ENCODE measurements at regions not wholly inside any gene's neighbourhood (a gene's known extent, or its start where the extent isn't known, plus 50 kb on each side); places are given as distances from the start of the nearest gene placed in this dataset.
"Not testable (repeated sequence)": the region's sequence is repeated elsewhere in the genome, so short reads cannot be mapped to it uniquely, and the experiment has no call there.

DNA sequence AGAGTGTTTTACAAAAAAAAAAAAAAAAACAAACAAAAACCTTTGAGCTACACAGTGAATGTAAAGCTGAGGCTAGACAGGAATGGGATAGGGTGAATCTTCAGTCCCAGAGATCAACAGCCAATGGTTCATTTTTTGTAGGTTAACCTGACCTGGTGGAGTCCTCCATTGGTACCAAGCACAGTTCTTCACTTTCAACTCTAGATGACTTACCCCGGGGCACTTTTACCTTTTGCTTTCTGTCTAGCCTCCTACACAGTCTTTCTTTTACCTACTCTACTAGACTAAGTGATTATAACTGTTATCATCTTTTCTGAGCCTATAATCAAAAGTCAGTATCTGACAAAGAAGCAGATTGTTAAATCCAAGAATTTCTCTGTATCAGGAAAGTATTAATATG lies 50.9 kb downstream of the ANXA2R start:
- TF ChIP-seq, protein P1, sequence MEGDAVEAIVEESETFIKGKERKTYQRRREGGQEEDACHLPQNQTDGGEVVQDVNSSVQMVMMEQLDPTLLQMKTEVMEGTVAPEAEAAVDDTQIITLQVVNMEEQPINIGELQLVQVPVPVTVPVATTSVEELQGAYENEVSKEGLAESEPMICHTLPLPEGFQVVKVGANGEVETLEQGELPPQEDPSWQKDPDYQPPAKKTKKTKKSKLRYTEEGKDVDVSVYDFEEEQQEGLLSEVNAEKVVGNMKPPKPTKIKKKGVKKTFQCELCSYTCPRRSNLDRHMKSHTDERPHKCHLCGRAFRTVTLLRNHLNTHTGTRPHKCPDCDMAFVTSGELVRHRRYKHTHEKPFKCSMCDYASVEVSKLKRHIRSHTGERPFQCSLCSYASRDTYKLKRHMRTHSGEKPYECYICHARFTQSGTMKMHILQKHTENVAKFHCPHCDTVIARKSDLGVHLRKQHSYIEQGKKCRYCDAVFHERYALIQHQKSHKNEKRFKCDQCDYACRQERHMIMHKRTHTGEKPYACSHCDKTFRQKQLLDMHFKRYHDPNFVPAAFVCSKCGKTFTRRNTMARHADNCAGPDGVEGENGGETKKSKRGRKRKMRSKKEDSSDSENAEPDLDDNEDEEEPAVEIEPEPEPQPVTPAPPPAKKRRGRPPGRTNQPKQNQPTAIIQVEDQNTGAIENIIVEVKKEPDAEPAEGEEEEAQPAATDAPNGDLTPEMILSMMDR (conservative IDR thresholded peaks at IDR 0.05; ENCODE audit: low read depth) = no peak
- no peak for DNase-seq (ENCODE audit: low spot score)
- H3K27ac ChIP-seq = no peak overlapping the region
- CTCF ChIA-PET = no interaction called here
- POLR2A ChIA-PET (ENCODE audit: low non-redundant PET) = interaction anchor here (0.6 kb wide), 2 partner anchors 36 to 87 kb away, joined by 5 read pairs; no protein-coding TSS in a partner anchor

DNA sequence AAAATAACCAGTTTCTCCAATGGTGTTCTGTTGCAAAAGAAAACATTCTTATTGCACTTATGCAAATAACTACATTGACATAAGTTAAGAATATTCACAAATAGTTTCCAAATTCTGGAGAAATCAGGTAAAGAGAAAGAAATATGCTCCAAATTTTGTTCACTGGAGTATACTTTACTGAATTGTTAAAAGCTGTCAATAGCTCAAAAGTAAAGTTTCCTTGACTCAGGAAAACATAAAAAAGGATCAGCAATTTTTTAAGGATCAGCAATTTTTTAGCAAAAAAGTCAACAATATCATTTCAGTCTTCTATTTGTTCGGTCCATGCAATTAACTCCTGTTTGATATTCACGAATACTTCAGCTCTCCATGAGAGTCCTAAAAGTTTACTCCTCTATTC lies 51.6 kb downstream of the ANXA2R start:
- POLR2A ChIA-PET (ENCODE audit: low non-redundant PET) = no interaction called here
- TF ChIP-seq, protein P1 (conservative IDR thresholded peaks at IDR 0.05; ENCODE audit: low read depth) = no peak

DNA sequence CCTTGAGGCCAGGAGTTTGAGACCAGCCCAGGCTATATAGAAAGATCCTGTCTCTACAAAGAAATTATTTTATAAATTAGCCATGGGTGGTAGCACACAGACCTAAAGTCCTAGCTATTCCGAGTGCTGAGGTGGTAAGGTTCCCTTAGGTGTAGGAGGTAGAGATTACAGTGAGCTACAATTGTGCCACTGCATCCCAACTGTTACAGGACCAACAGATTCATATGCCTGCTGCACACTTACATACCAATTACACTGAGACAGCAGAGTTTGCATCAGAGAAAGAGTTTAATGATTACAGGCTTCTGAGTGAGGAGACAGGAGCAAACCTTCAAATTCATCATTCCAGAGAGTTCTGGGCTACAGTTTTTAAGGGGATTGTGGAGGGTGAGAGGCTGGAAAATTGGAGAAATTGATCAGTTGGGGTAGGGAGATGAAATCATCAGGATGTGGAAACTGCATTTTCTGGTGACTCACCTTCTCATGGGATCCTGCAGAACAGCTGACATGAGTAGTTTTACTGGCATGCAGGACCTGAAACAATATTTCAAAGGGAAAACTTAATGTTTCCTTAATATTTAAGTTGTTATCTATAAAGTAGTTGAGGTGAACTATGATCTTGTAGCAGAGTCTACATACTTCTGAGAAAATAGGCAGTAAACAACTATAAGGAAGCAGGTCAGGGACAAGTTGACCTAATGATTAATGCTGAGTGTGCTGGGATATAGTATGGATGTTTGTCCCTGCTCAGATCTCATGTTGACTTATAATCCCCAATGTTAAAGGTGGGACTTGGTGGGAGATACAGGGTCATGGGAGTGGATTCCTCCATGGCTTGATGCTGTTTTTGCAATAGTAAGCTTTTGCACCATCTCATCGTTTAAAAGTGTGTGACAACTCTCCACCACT lies 54.7 kb downstream of the ANXA2R start:
- peak; percentile 68 for DNase-seq (ENCODE audit: low spot score)
- no peak overlapping the region for H3K27ac ChIP-seq
- TF ChIP-seq, protein P1 (conservative IDR thresholded peaks at IDR 0.05; ENCODE audit: low read depth) = no peak
- ChIA-PET CTCF (no interaction called here), POLR2A (ENCODE audit: low non-redundant PET) (interaction anchor here (1.1 kb wide), 1 partner anchor 8 kb away, joined by 7 read pairs; no protein-coding TSS in a partner anchor)

More for the DNA sequence above, 51.6 kb downstream of the ANXA2R start:
- DNase-seq (ENCODE audit: low spot score) = no peak
- no peak overlapping the region for H3K27ac ChIP-seq
- CTCF ChIA-PET = no interaction called here

DNA sequence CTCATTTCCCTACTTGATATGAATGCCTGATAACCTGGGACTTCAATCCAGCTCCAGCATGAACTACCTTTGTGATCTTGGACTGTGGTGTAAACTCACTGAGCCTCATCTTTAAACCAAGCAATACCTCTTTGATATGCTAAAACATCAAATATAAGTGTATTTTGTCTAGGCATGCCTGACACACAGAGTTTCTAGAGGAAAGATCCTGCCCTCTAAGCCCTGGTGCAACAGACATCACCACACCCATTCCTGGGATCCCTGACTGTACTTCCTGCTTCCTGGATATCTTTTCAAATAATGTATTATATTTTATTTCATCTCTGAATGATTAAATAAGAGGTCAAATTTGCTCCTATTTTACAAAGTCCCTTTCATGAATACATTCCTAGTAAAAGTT lies 55.8 kb downstream of the ANXA2R start:
- TF ChIP-seq, protein P1 (conservative IDR thresholded peaks at IDR 0.05; ENCODE audit: low read depth) = no peak
- DNase-seq (ENCODE audit: low spot score) = peak; percentile 63
- ChIA-PET POLR2A (ENCODE audit: low non-redundant PET) (interaction anchor here (1.1 kb wide), 1 partner anchor 9 kb away, joined by 7 read pairs; no protein-coding TSS in a partner anchor), CTCF (interaction anchor here (1.0 kb wide), 1 partner anchor 23 kb away, joined by 3 read pairs; no protein-coding TSS in a partner anchor)
- peak overlapping the region; percentile 92 for H3K27ac ChIP-seq

DNA sequence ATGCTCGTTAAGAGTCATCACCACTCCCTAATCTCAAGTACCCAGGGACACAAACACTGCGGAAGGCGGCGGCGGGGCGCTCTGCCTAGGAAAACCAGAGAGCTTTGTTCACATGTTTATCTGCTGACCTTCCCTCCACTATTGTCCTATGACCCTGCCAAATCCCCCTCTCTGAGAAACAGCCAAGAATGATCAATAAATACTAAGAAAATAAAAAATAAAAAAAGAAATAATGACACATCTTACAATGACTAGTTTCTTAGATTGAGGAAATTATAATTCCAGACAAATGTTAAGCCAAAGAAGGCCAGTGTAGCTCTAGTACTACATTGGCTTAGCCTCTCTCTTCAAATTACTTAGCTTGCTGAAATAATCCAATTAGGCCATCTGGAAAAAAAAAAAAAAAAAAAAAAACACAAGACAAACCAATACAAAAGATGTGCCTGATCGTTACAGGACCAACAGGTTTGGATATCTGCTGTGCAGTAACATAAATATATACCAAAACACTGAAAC lies 58.0 kb downstream of the ANXA2R start:
- TF ChIP-seq, protein P1 (conservative IDR thresholded peaks at IDR 0.05; ENCODE audit: low read depth) = no peak
- ChIA-PET POLR2A (ENCODE audit: low non-redundant PET) (interaction anchor here (0.7 kb wide), 1 partner anchor 79 kb away, joined by 3 read pairs; no protein-coding TSS in a partner anchor), CTCF (no interaction called here)
- H3K27ac ChIP-seq = no peak overlapping the region; the same call in 1 of the 2 replicates
- no peak for DNase-seq (ENCODE audit: low spot score)

DNA sequence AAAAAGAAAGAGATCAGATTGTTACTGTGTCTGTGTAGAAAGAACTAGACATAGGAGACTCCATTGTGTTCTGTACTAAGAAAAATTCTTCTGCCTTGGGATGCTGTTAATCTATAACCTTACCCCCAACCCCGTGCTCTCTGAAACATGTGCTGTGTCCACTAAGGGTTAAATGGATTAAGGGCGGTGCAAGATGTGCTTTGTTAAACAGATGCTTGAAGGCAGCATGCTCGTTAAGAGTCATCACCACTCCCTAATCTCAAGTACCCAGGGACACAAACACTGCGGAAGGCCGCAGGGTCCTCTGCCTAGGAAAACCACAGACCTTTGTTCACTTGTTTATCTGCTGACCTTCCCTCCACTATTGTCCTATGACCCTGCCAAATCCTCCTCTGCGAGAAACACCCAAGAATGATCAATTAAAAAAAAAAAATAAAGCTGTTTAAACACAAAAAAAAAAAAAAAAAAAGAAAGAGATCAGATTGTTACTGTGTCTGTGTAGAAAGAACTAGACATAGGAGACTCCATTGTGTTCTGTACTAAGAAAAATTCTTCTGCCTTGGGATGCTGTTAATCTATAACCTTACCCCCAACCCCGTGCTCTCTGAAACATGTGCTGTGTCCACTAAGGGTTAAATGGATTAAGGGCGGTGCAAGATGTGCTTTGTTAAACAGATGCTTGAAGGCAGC lies 58.6 kb downstream of the ANXA2R start:
- POLR2A ChIA-PET (ENCODE audit: low non-redundant PET) = interaction anchor here (0.7 kb wide), 1 partner anchor 78 kb away, joined by 3 read pairs; no protein-coding TSS in a partner anchor
- H3K27ac ChIP-seq; DNase-seq (ENCODE audit: low spot score); CTCF ChIA-PET: not testable (repeated sequence)

DNA sequence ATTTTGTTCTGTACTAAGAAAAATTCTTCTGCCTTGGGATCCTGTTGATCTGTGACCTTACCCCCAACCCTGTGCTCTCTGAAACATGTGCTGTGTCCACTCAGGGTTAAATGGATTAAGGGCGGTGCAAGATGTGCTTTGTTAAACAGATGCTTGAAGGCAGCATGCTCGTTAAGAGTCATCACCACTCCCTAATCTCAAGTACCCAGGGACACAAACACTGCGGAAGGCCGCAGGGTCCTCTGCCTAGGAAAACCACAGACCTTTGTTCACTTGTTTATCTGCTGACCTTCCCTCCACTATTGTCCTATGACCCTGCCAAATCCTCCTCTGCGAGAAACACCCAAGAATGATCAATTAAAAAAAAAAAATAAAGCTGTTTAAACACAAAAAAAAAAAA lies 59.1 kb downstream of the ANXA2R start:
- CTCF ChIA-PET; DNase-seq (ENCODE audit: low spot score); H3K27ac ChIP-seq; POLR2A ChIA-PET (ENCODE audit: low non-redundant PET): not testable (repeated sequence)

DNA sequence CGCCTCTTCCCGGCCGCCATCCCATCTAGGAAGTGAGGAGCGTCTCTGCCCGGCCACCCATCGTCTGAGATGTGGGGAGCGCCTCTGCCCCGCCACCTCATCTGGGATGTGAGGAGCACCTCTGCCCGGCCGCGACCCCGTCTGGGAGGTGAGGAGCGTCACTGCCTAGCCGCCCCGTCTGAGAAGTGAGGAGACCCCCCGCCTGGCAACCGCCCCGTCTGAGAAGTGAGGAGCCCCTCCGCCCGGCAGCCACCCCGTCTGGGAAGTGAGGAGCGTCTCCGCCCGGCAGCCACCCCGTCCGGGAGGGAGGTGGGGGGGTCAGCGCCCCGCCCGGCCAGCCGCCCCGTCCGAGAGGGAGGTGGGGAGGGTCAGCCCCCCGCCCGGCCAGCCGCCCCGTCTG lies 59.7 kb downstream of the ANXA2R start:
- H3K27ac ChIP-seq; CTCF ChIA-PET; POLR2A ChIA-PET (ENCODE audit: low non-redundant PET); DNase-seq (ENCODE audit: low spot score): not testable (repeated sequence)

DNA sequence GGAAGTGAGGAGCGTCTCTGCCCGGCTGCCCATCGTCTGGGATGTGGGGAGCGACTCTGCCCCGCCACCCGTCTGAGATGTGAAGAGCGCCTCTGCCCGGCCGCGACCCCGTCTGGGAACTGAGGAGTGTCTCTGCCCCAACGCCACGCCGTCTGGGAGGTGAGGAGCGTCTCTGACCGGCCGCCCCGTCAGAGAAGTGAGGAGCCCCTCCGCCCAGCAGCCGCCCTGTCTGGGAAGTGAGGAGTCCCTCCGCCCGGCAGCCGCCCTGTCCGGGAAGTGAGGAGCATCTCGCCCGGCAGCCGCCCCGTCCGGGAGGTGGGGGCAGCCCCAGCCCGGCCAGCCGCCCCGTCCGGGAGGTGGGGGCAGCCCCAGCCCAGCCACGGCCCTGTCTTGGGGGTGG lies 60.9 kb downstream of the ANXA2R start:
- DNase-seq (ENCODE audit: low spot score); POLR2A ChIA-PET (ENCODE audit: low non-redundant PET); CTCF ChIA-PET: not testable (repeated sequence)
- peak overlapping the region; percentile 2; the same call in 1 of the 2 replicates for H3K27ac ChIP-seq

Data from RWPE1 (cell line).